Parathyroid adenoma (tissue), 2 donors: ENCODE measurements at regions not wholly inside any gene's neighbourhood (a gene's known extent, or its start where the extent isn't known, plus 50 kb on each side); places are given as distances from the start of the nearest gene placed in this dataset.
"Not testable (repeated sequence)": the region's sequence is repeated elsewhere in the genome, so short reads cannot be mapped to it uniquely, and the experiment has no call there.

Experiments used
- H2AFZ ChIP-seq: fragments of 300-600 bp; sonication (generic); one replicate; pipeline ENCODE4 v1.7.0; 2017; ENCODE audit warnings: antibody characterized with exemption, mild to moderate bottlenecking
- H3K27ac ChIP-seq: fragments of 300-600 bp; sonication (generic); one replicate; pipeline ENCODE4 v1.7.0; 2017
- H3K27me3 ChIP-seq: fragments of 300-600 bp; sonication (generic); one replicate; pipeline ENCODE4 v1.7.0; 2017; ENCODE audit warnings: low read length; ENCODE audit not compliant: control insufficient read depth, insufficient read depth
- H3K36me3 ChIP-seq: fragments of 300-600 bp; sonication (generic); one replicate; pipeline ENCODE4 v1.7.0; 2017; ENCODE audit warnings: low read length; ENCODE audit not compliant: control insufficient read depth, insufficient read depth
- H3K4me1 ChIP-seq: fragments of 300-600 bp; sonication (generic); one replicate; pipeline ENCODE4 v1.7.0; 2017; ENCODE audit warnings: control low read depth
- H3K4me2 ChIP-seq: fragments of 300-600 bp; sonication (generic); one replicate; pipeline ENCODE4 v1.7.0; 2017; ENCODE audit warnings: low read length
- H3K4me3 ChIP-seq: fragments of 300-600 bp; sonication (generic); one replicate; pipeline ENCODE4 v1.7.0; 2017; ENCODE audit warnings: low read depth, low read length
- H3K79me2 ChIP-seq: fragments of 300-600 bp; sonication (generic); one replicate; pipeline ENCODE4 v1.7.0; 2017; ENCODE audit warnings: control low read depth
- H3K9ac ChIP-seq: fragments of 300-600 bp; sonication (generic); one replicate; pipeline ENCODE4 v1.7.0; 2017; ENCODE audit warnings: mild to moderate bottlenecking
- H3K9me3 ChIP-seq: fragments of 300-600 bp; sonication (generic); one replicate; pipeline ENCODE4 v1.7.0; 2017; ENCODE audit warnings: low read length; ENCODE audit not compliant: control insufficient read depth
- TF ChIP-seq, protein P1 (sequence below): fragments of 300-600 bp; sonication (generic); IDR thresholded peaks from one replicate; pipeline ENCODE4 v1.7.0; 2017; ENCODE audit warnings: antibody characterized with exemption, mild to moderate bottlenecking
- donor health status: primary hyperparathyroidism.

DNA sequence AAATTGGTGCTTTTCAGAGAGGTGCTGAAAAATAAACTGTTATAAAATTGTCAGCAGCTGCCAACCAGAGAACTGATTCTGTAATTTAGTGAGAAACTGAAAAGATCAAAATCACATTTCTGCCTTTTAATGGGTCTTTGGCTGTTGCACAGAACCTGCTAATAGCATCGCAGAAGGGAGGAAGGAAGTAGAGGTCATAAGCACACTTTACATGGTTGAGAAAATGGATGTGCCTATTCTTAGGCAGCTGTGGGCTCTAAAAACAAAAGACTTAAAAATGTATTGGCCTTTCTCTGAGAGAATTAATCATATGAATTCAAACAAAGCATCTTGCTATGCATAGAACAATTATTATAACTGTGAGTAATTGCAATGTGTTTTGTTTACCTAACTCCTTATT lies 1186.9 kb downstream of the DSC3 start:
- H3K9ac ChIP-seq = no peak overlapping the region
- H3K36me3 ChIP-seq = no peaks in the 10 kb centered on the region
- TF ChIP-seq, protein P1, sequence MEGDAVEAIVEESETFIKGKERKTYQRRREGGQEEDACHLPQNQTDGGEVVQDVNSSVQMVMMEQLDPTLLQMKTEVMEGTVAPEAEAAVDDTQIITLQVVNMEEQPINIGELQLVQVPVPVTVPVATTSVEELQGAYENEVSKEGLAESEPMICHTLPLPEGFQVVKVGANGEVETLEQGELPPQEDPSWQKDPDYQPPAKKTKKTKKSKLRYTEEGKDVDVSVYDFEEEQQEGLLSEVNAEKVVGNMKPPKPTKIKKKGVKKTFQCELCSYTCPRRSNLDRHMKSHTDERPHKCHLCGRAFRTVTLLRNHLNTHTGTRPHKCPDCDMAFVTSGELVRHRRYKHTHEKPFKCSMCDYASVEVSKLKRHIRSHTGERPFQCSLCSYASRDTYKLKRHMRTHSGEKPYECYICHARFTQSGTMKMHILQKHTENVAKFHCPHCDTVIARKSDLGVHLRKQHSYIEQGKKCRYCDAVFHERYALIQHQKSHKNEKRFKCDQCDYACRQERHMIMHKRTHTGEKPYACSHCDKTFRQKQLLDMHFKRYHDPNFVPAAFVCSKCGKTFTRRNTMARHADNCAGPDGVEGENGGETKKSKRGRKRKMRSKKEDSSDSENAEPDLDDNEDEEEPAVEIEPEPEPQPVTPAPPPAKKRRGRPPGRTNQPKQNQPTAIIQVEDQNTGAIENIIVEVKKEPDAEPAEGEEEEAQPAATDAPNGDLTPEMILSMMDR = no peak
- no peaks in the 10 kb centered on the region for H3K4me1 ChIP-seq
- no peak overlapping the region for H2AFZ ChIP-seq
- no peak overlapping the region for H3K4me3 ChIP-seq
- no peaks in the 10 kb centered on the region for H3K9me3 ChIP-seq
- H3K79me2 ChIP-seq = no peaks in the 10 kb centered on the region
- H3K27ac ChIP-seq = no peak overlapping the region
- H3K4me2 ChIP-seq = no peak overlapping the region
- no peaks in the 10 kb centered on the region for H3K27me3 ChIP-seq

DNA sequence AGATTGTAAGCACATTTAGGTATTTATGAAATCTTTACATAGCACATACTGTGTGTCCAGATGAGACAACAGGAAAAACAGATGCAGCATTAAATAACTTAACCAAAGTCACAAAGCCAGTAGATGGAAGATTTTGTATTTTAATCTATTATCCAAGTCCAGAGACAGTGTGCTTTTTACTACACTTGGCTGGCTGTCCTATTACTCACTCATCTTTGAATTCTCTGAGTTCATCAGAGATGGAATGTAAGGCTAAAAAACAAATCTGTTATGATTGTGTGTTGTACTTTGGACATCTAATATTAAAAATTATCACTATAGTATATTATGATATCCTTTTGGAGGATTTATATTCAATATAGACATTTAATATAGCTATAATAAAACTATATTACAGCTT lies 1189.4 kb downstream of the DSC3 start:
- H2AFZ ChIP-seq = no peak overlapping the region
- H3K27me3 ChIP-seq = no peaks in the 10 kb centered on the region
- TF ChIP-seq, protein P1 = no peak
- no peaks in the 10 kb centered on the region for H3K9me3 ChIP-seq
- H3K27ac ChIP-seq = no peak overlapping the region
- no peaks in the 10 kb centered on the region for H3K79me2 ChIP-seq
- no peak overlapping the region for H3K9ac ChIP-seq
- H3K36me3 ChIP-seq = no peaks in the 10 kb centered on the region
- H3K4me1 ChIP-seq = no peaks in the 10 kb centered on the region
- H3K4me3 ChIP-seq = no peak overlapping the region
- no peak overlapping the region for H3K4me2 ChIP-seq

DNA sequence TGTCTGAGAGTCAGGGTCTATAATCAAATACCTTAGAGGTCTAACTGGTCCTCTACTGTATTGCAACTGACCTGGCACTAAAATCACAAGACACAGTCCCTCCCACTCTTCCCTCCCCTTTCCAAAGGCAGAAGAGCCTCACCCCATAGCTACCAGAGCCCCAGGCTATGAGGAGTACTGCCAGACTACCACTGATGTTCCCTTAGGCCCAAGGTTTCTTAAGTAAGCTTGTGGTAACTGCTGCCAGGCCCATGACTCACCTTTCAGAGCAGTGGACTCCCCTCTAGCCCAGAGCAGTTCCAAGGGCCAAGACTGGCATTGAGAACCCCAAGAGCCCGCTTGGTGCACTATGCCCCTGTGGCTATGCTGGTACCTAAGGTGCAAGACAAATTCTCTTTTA lies 1193.4 kb downstream of the DSC3 start:
- H2AFZ ChIP-seq = no peak overlapping the region
- no peaks in the 10 kb centered on the region for H3K27me3 ChIP-seq
- TF ChIP-seq, protein P1 = no peak
- no peaks in the 10 kb centered on the region for H3K9me3 ChIP-seq
- H3K79me2 ChIP-seq = no peaks in the 10 kb centered on the region
- no peak overlapping the region for H3K27ac ChIP-seq
- H3K4me1 ChIP-seq = no peaks in the 10 kb centered on the region
- no peak overlapping the region for H3K4me3 ChIP-seq
- H3K9ac ChIP-seq = no peak overlapping the region
- no peaks in the 10 kb centered on the region for H3K36me3 ChIP-seq
- H3K4me2 ChIP-seq = no peak overlapping the region

DNA sequence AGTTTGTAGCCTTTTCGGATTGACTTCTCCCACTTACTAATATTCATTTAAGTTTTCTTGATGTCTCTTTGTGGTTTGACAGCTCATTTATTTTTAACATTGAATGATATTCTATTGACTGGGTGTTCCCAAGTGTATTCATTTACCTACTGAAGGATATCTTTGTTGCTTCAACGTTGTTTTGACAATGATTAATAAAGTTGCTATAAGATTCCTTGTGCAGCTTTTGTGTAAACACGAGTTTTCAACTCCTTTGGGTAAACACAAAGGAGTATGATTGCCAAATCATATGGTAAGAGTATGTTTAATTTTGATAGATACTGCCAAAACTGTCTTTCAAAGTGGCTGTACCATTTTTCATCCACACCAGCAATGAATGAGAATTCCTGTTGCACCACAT lies 1200.9 kb downstream of the DSC3 start:
- no peak overlapping the region for H3K9ac ChIP-seq
- no peak overlapping the region for H2AFZ ChIP-seq
- no peak overlapping the region for H3K4me3 ChIP-seq
- H3K4me2 ChIP-seq = no peak overlapping the region
- H3K9me3 ChIP-seq = no peaks in the 10 kb centered on the region
- no peak overlapping the region for H3K27ac ChIP-seq
- no peaks in the 10 kb centered on the region for H3K36me3 ChIP-seq
- no peaks in the 10 kb centered on the region for H3K4me1 ChIP-seq
- TF ChIP-seq, protein P1 = no peak
- H3K27me3 ChIP-seq = no peaks in the 10 kb centered on the region
- no peaks in the 10 kb centered on the region for H3K79me2 ChIP-seq

DNA sequence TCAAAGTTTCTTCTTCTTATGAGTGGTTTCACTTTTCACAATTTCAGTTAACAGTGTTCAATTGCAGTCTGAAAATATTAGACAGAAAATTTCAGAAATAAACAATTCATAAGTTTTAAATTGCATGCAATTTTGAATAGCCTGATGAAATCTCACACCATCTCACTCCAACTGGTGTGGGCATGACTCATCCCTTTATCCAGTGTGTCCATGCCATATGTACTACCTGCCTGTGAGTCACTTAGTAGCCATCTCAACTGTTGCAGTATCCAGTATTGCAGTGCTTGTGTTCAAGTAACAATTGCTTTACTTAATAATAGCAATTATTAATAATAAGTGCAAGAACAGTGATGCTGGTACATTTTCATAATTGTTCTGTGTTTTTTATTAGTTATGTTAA lies 1202.5 kb downstream of the DSC3 start:
- TF ChIP-seq, protein P1 = no peak
- H3K4me1 ChIP-seq = no peaks in the 10 kb centered on the region
- H3K79me2 ChIP-seq = no peaks in the 10 kb centered on the region
- no peak overlapping the region for H3K4me3 ChIP-seq
- H3K9me3 ChIP-seq = no peaks in the 10 kb centered on the region
- no peak overlapping the region for H2AFZ ChIP-seq
- no peaks in the 10 kb centered on the region for H3K27me3 ChIP-seq
- no peak overlapping the region for H3K4me2 ChIP-seq
- no peak overlapping the region for H3K9ac ChIP-seq
- no peaks in the 10 kb centered on the region for H3K36me3 ChIP-seq
- no peak overlapping the region for H3K27ac ChIP-seq

DNA sequence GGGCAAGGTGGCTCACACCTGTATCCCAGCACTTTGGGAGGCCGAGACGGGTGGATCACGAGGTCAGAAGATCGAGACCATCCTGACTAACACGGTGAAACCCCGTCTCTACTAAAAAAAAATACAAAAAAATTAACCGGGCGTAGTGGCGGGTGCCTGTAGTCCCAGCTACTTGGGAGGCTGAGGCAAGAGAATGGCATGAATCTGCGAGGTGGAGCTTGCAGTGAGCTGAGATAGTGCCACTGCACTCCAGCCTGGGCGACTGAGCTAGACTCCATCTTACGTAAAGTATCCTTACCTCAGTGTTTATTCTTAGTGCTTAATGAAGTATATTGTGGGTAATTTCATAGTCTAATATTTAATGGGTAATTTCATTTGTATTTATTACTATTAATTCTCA lies 1203.6 kb downstream of the DSC3 start:
- not testable (repeated sequence) for H3K4me3 ChIP-seq, H3K36me3 ChIP-seq, H3K9ac ChIP-seq, H3K27ac ChIP-seq, H2AFZ ChIP-seq, H3K79me2 ChIP-seq, H3K4me2 ChIP-seq, H3K9me3 ChIP-seq, H3K4me1 ChIP-seq, H3K27me3 ChIP-seq
